ENCODE measurements at regions not wholly inside any gene's neighbourhood (a gene's known extent, or its start where the extent isn't known, plus 50 kb on each side); places are given as distances from the start of the nearest gene placed in this dataset.

- Mint-ChIP-seq H3K27me3 (peaks cover 33% of the 10 kb centered on the region), H3K4me3 (no peak overlapping the region), H3K27ac (no peak overlapping the region), H3K9me3 (no peaks in the 10 kb centered on the region), H3K4me1 (ENCODE audit: low read depth) (no peaks in the 10 kb centered on the region), H3K36me3 (ENCODE audit: low read depth) (no peaks in the 10 kb centered on the region)
- DNase-seq (no peak), ATAC-seq (ENCODE audit: poor library complexity) (no peak)
- intact Hi-C loops (cut with DNase I, micrococcal nuclease): no loop called here
- no peak for TF ChIP-seq CTCF (IDR thresholded peaks at IDR 0.05)
- H3K27ac ChIP-seq (ENCODE audit: low read depth in 1 of 2, low read length in 2 of 2): no peak overlapping the region
- H3K4me3 ChIP-seq (ENCODE audit: low read length): no peak overlapping the region
- H3K36me3 ChIP-seq (ENCODE audit: insufficient read depth, low read length): no peaks in the 10 kb centered on the region
- H3K9me3 ChIP-seq (ENCODE audit: control insufficient read depth in 1 of 2, insufficient read depth in 1 of 2, low read length in 2 of 2): peaks cover 0 to 13% of the 10 kb centered on the region in 2 experiments
- H3K4me1 ChIP-seq (ENCODE audit: insufficient read depth, low read length): no peaks in the 10 kb centered on the region
- ChIA-PET CTCF (no interaction called here), POLR2A (no interaction called here)
- H3K27me3 ChIP-seq (ENCODE audit: control insufficient read depth in 1 of 2, insufficient read depth in 2 of 2, low read length in 2 of 2): peaks cover 0 to 5% of the 10 kb centered on the region in 2 experiments
Measured at GRCh38 chr7:55624813-55625212, 52.5 kb upstream of the VOPP1 start.

- H3K36me3 Mint-ChIP-seq (ENCODE audit: low read depth): no peaks in the 10 kb centered on the region
- peaks cover 0 to 21% of the 10 kb centered on the region in 2 experiments for H3K9me3 ChIP-seq (ENCODE audit: control insufficient read depth in 1 of 2, insufficient read depth in 1 of 2, low read length in 2 of 2)
- H3K27me3 Mint-ChIP-seq: peaks cover 28% of the 10 kb centered on the region
- ATAC-seq (ENCODE audit: poor library complexity) (no peak), DNase-seq (no peak)
- no peak overlapping the region for H3K4me3 ChIP-seq (ENCODE audit: low read length)
- TF ChIP-seq CTCF (IDR thresholded peaks at IDR 0.05): no peak
- H3K27ac Mint-ChIP-seq: no peak overlapping the region
- no peaks in the 10 kb centered on the region for H3K4me1 Mint-ChIP-seq (ENCODE audit: low read depth)
- H3K36me3 ChIP-seq (ENCODE audit: insufficient read depth, low read length): no peaks in the 10 kb centered on the region
- H3K9me3 Mint-ChIP-seq: no peaks in the 10 kb centered on the region
- ChIA-PET POLR2A (no interaction called here), CTCF (no interaction called here)
- H3K4me1 ChIP-seq (ENCODE audit: insufficient read depth, low read length): no peaks in the 10 kb centered on the region
- H3K27me3 ChIP-seq (ENCODE audit: control insufficient read depth in 1 of 2, insufficient read depth in 2 of 2, low read length in 2 of 2): peaks cover 0 to 8% of the 10 kb centered on the region in 2 experiments
- H3K4me3 Mint-ChIP-seq: no peak overlapping the region
- no peak overlapping the region for H3K27ac ChIP-seq (ENCODE audit: low read depth in 1 of 2, low read length in 2 of 2)
- intact Hi-C loops (cut with DNase I, micrococcal nuclease): no loop called here
Measured at GRCh38 chr7:55623617-55624016, 51.3 kb upstream of the VOPP1 start.

- ATAC-seq (ENCODE audit: poor library complexity) (no peak), DNase-seq (no peak)
- H3K4me1 ChIP-seq (ENCODE audit: insufficient read depth, low read length): no peaks in the 10 kb centered on the region
- intact Hi-C loops (cut with DNase I, micrococcal nuclease): no loop called here
- Mint-ChIP-seq H3K4me3 (no peak overlapping the region), H3K27me3 (peaks cover 40% of the 10 kb centered on the region), H3K27ac (no peak overlapping the region), H3K9me3 (peaks cover 2% of the 10 kb centered on the region), H3K36me3 (ENCODE audit: low read depth) (peaks cover 3% of the 10 kb centered on the region), H3K4me1 (ENCODE audit: low read depth) (no peaks in the 10 kb centered on the region)
- no peak for TF ChIP-seq CTCF (IDR thresholded peaks at IDR 0.05)
- H3K27ac ChIP-seq (ENCODE audit: low read depth in 1 of 2, low read length in 2 of 2): no peak overlapping the region
- POLR2A ChIA-PET: no interaction called here
- peaks cover 0 to 8% of the 10 kb centered on the region in 2 experiments for H3K27me3 ChIP-seq (ENCODE audit: control insufficient read depth in 1 of 2, insufficient read depth in 2 of 2, low read length in 2 of 2)
- no peaks in the 10 kb centered on the region for H3K36me3 ChIP-seq (ENCODE audit: insufficient read depth, low read length)
- CTCF ChIA-PET: no interaction called here
- peaks cover 0 to 21% of the 10 kb centered on the region in 2 experiments for H3K9me3 ChIP-seq (ENCODE audit: control insufficient read depth in 1 of 2, insufficient read depth in 1 of 2, low read length in 2 of 2)
- no peak overlapping the region for H3K4me3 ChIP-seq (ENCODE audit: low read length)
Measured at GRCh38 chr7:55622241-55622640, 49.9 kb upstream of the VOPP1 start.

Measured in CD4-positive, alpha-beta T cell (primary cell).